Suppressor macrophage treated with lipopolysaccharide for 1 hour (primary cell): ENCODE measurements at regions not wholly inside any gene's neighbourhood (a gene's known extent, or its start where the extent isn't known, plus 50 kb on each side); places are given as distances from the start of the nearest gene placed in this dataset.

Experiments
- DNase-seq, 3 donors: peaks; one replicate each; pipeline ENCODE4 v3.0.0-alpha.2; 2020 to 2022

DNA sequence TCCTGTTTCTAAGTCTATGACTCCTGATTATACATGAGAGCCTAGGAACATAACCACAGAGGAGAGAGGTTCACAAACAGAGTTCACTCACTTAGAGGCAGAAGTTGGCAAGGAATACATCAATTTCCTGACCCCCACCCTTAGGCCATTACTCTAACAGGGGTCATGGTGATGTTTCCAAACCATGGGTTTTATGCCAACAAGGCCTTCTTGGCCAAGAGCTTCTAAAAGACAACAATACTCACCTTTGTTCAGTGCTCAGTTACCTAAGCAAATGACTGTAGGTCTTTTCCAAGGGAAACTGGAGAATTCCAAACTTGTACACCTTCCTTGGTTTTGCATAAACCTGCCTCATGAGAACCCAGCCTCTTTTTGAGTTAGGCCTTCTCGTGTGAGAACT lies 52.6 kb downstream of the ERICH4 start:
- no peak for DNase-seq

DNA sequence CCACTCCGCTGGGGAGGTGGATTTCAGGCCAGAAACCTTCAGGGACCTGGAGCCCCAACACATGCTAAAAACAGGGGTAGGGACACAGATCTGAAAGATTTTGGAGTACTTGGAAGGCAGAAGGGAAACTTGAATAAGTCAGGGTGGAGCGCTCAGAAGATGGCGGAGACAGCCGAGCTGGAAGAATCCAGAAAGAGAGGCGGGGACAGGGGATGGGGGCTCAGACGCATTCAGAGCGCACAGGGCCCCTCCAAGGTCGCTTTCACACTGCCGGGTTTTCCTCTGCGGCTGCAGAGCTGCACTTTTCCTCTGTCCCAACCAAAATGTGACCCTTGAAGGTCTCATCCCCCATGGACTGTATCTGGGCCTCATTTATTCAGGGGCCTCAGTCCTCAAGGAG lies 56.9 kb downstream of the ERICH4 start:
- no peak for DNase-seq

DNA sequence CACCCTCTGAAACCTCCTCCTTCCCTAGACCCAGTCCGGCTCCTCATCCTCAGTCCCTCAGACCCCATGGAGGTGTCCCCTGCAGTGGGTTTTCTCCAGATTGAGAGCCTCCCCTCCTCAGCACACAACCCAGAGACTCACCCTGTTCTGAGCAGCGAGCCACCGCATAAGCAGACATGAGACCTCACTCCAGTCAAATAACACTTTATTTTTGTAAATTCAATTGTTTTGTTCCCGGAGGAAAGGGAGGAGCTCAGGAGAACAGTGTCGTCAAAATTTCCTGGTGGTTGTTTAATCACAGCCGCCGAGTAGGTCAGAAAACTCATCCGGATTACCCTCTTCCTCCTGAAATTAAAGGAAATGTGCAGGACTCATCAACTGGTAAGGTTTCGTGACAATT lies 57.5 kb downstream of the ERICH4 start:
- no peak for DNase-seq

DNA sequence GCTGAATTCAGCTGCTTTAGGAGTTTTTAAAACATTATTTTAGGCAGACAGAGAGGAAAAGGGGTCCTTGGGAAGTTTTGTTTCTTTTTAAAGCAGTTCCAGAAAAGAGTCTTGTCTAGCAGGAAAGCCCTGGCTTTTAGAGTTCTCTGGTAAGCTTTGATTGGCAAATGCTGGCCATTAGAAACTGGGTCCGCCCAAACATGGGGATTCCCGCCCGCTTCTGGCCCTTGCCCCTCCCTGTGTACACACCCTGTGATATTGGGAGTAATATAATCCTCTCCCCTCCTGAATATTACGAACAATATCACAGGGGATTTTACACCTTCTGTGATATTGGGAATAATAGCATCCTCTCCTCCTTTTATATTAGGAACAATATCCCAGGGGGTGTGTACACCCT lies 58.9 kb downstream of the ERICH4 start:
- DNase-seq, result peak in 1 of 3 donors; percentile 6

DNA sequence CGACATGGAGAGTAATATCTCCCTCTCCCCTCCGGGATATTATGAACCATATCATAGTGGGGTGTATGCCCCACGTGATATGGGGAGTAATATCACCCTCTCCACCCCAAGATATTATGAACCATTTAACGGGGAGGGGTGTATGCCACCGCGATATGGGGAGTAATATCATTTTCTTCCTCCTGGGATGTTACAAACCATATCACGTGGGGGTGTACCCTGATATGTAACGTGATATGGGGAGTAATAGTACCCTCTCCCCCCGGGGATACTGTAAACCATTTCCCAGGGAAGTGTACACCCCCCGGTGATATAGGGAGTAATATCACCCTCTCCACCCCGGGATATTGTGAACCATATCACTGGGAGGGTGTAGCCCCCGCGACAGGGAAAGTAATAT lies 62.1 kb downstream of the ERICH4 start:
- DNase-seq, result no peak

DNA sequence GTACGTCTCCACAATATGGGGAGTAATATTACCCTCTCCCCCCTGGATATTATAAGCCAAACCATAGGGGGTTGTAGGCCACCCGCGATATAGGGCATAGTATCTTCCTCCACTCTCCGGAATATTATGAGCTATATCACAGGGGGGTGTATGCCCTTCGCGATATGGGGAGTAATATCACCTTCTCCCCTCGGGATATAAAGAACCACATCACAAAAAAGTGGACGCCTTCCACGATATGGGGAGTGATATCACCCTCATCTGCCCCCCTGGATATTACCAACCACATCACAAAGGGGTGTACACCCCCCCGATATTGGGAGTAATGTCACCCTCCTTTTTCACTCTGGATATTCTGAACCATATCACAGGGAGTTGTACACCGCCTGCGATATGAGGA lies 65.5 kb upstream of the CEACAM21 start:
- DNase-seq, result no peak

DNA sequence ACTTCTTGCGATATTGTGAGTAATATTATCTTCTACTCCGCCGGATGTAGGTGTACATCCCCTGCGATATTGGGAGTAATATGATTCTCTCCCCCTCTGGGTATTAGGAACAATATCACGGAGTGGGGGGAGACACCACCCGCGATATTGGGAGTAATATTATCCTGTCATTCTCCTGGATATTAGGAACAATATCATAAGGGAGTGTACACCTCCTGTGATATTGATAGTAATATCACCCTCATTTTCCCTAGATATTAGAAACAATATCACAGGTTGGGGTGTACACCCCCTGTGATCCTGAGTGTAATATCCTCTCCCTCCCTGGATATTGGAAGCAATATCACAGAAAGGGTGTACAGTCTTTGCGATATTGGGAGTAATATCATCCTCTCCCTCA lies 64.3 kb upstream of the CEACAM21 start:
- DNase-seq, result no peak

DNA sequence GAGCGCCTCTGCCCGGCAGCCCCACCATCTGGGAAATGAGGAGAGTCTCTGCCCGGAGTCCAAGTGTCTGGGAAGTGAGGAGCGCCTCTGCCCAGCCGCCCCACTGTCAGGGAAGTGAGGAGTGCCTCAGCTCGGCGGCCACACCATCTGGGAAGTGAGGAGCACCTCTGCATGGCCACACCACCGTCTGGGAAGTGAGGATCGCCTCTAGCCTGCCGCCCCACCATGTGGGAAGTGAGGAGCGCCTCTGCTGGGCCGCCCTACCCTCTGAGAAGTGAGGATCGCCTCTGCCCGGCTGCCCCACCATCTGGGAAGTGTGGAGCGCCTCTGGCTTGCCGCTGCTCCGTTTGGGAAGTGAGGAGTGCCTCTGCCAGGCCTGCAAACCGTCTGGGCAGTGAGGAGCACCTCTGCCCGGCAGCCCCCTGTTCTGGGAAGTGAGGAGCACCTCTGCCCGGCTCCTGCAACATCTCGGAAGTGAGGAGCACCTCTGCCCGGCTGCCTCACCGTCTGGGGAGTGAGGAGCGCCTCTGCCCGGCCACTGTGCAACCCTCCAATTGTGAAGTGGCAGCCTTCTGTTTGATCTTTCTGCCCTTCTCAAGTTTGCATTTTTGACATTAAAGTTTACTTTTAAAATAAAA lies 60.8 kb upstream of the CEACAM21 start:
- no peak for DNase-seq

DNA sequence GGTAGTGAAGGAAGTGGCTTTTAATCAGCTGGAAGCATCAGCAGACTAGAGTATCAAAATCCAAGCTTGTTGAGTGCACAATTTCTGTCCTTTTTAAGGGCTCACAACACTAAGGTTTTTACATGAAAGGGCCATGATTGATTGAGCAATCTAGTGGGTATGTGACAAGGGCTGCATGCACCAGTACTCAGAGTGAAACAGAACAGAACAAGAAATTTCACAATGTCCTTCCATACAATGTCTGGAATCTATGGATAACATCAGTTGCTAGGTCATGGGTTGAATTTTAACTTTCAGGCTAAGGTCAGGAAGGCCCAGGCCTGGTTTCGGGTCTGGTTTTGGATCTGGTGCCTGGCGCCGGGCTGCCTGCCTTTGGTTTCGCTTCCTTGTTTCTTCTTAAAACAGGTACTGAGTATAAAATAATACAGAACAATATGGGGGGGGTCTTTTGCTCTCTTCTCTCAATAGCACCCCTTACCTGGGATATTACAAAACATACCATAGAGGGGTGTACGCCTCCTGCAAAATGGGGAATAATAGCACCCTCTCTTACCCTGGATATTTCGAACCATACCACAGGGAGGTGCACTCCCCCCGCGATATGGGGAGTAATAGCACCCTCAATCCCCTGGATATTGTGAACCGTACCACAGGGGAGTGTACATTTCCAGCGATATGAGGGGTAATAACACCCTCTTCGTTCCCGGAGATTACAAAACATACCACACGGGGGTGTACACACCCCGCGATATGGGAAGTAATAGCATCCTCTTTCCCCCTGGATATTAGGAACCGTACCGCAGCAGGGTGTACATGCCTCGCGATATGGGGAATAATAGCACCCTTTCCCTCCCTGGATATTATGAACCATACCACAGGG lies 59.4 kb upstream of the CEACAM21 start:
- DNase-seq, result peak; percentile 64 to 66 (median 65)

DNA sequence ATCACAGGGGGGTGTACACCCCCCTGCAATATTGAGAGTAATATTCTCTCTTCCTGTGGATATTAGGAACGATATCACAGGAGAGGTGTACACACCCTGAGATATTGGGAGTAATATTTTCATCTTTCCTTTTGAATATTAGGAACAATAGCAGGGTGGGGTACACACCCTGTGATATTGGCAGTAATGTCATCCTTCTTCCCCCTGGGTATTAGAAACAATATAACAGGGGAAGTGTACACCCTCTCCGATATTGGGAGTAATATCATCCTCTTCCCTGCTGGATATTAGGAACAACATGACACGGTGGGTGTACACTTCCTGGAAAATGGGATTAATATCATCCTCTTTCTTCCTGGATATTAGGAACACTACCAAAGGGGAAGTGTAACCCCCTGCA lies 57.8 kb upstream of the CEACAM21 start:
- DNase-seq, result no peak

DNA sequence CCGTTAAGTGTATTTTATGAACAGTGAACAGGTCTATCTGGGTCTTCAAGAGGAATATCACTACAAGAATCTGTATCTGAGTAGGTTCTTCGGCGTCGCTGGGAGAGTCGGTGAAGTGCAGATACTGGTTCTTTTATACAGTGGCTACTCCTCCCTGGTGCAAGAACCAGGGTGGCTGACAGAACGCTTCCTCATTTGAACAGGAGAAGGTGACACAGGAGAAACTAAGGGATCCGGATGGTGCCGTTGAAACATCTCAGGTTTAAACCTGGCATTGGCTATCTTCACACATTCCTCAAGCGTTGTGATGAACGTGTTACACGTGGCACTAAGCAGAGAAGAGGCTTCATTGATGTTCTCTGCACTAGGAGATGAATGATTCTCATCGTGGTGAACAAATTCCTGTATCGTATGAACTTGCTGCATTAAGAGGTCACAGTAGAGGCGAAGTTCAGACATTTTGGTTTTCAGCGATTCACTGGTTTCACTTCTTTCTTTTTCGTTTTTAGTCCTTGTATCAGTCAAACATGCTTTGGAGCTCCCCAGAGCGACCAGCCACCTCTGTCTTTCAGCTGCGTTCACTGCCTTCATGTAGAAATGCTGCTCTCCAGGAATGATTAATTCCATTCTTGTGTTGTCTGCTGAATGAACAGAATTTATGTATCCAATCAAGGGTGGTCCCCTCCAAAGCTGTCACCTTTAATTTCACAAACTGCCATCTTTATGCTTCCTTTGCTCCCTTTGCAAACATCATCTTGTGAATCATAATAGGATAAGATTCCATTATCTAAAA lies 54.6 kb upstream of the CEACAM21 start:
- peak; percentile 24 to 45 (median 45) for DNase-seq

DNA sequence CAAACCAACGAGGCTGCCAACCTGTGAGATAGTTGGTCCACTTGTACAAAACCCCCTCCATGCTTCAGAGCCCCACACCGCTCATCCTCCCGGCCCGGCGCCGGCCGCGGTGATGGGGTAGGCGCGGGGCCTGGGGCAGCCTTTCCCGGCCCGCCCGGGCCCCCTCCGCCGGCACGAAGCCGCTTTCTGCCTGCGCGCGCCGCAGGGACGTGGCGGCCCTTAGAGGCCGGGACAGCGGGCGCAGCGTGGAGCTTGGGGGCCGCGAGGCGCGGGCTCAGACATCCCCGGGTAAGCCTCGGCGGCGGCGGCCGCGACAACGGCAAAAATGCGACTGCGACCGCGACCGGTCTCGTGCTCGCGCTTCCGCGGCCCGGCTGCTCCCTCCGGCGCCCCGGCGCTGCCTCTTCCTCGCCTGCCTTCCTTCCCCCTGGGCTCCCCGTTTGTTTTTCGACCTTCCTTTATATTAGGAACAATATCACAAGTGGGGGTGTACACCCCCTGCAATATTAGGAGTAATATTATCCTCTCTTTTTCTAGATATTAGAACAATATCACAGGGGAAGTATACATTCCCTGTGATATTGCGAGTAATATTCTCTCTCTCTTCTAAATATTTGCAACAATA lies 53.9 kb upstream of the CEACAM21 start:
- peak; percentile 21 to 50 (median 32) for DNase-seq

DNA sequence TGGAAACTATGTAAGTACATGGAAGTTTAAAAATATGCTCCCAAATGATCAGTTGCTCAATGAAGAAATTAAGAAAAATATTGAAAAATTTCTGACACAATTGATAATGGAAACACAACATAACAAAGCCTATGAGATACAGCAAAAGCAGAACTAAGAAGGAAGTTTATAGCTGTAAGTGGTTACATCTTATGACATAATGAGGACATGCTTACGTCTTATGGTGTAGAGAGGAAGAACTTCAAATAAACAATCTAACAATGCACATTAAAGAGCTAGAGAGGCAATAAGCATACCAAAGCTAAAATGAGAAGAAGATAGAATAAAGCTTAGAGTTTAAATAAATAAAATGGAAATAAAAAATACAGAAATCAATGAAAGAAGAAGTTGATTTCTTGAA lies 50.0 kb upstream of the CEACAM21 start:
- DNase-seq, result peak in 2 of 3 donors; percentile 41 to 48
